Cardiac fibroblast (primary cell): ENCODE measurements at regions not wholly inside any gene's neighbourhood (a gene's known extent, or its start where the extent isn't known, plus 50 kb on each side); places are given as distances from the start of the nearest gene placed in this dataset.

Source experiments
- DNase-seq, 2 donors: peaks; one replicate each; pipeline versions ENCODE4 v3.0.0 to v3.0.0-alpha.2; 2010; ENCODE audit warnings: low read depth in 2 of 2
- H3K4me3 ChIP-seq, 2 donors: replicated peaks in 1 of 2; 1 replicate in 1 of 2; 2 replicates in 1 of 2; pipeline ENCODE4 v1.5.1; 2011; ENCODE audit warnings: low read depth in 2 of 2, low read length in 2 of 2, mild to moderate bottlenecking in 2 of 2, moderate library complexity in 1 of 2
- CTCF ChIP-seq: IDR thresholded peaks from one replicate; pipeline ENCODE4 v1.5.1; 2011; ENCODE audit warnings: low read depth, mild to moderate bottlenecking, low read length, inconsistent platforms

GRCh38 chr13:106987427-106987785, 419.5 kb upstream of the ARGLU1 start:
- H3K4me3 ChIP-seq = no peak overlapping the region
- no peak for TF ChIP-seq CTCF
- DNase-seq = no peak

- DNase-seq = no peak
- no peak for TF ChIP-seq CTCF
Measured at GRCh38 chr13:106986687-106987426, 418.9 kb upstream of the ARGLU1 start.

GRCh38 chr13:106986033-106986484, 418.1 kb upstream of the ARGLU1 start:
- TF ChIP-seq CTCF = no peak
- H3K4me3 ChIP-seq = no peak overlapping the region
- DNase-seq = no peak

More at GRCh38 chr13:106986687-106987426, 418.9 kb upstream of the ARGLU1 start:
- H3K4me3 ChIP-seq = no peak overlapping the region

GRCh38 chr13:106985481-106985880, 417.5 kb upstream of the ARGLU1 start:
- no peak overlapping the region for H3K4me3 ChIP-seq
- no peak for DNase-seq
- TF ChIP-seq CTCF = no peak

GRCh38 chr13:106981051-106981450, 413.1 kb upstream of the ARGLU1 start:
- no peak for TF ChIP-seq CTCF
- DNase-seq = no peak
- H3K4me3 ChIP-seq = no peak overlapping the region

GRCh38 chr13:106967391-106967790, 399.5 kb upstream of the ARGLU1 start:
- no peak for DNase-seq
- no peak for TF ChIP-seq CTCF
- H3K4me3 ChIP-seq = no peak overlapping the region

GRCh38 chr13:106963151-106963550, 395.2 kb upstream of the ARGLU1 start:
- no peak for DNase-seq
- no peak for TF ChIP-seq CTCF
- H3K4me3 ChIP-seq = no peak overlapping the region
